ENCODE measurements at regions not wholly inside any gene's neighbourhood (a gene's known extent, or its start where the extent isn't known, plus 50 kb on each side); places are given as distances from the start of the nearest gene placed in this dataset.

DNA sequence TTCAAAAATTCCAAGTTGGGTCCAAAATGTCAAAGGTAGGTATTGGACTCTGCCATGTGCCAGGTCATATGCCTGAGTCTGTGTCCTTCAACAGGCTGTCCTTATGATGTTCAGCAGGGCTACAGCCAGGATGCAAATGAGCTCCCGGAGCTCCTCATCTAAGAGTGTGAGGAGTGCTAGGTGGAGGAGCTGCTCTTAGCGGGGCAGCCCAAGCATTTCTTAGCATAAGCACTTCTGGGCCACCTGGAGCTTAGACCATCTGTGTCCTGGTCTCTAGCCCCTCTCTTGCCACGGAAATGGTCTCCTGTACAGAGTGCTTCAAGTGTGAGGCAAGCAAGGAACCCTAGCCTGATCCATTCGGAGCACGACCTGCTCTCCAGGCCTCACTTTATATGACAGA is 64.6 kb upstream of the PRR23C start:
- TF ChIP-seq CTCF (IDR thresholded peaks at IDR 0.05) = no peak
- no peak for TF ChIP-seq POLR2A (IDR thresholded peaks at IDR 0.05)
